GM23338 (cell line): ENCODE measurements at regions not wholly inside any gene's neighbourhood (a gene's known extent, or its start where the extent isn't known, plus 50 kb on each side); places are given as distances from the start of the nearest gene placed in this dataset.

Experiments
- ATAC-seq: fragments of 200-7000 bp; cut with Tn5 transposase; 3 replicates; pipeline ENCODE4 v1.9.1; 2020
- DNase-seq: peaks from one replicate; pipeline ENCODE4 v3.0.0-alpha.2; 2015; ENCODE audit warnings: low spot score
- H2AFZ ChIP-seq: fragments of 200-600 bp; sonication (generic); 2 replicates; pipeline ENCODE4 v1.8.0; 2016; ENCODE audit warnings: antibody characterized with exemption, mild to moderate bottlenecking, moderate library complexity
- H3F3A ChIP-seq: fragments of 200-600 bp; sonication (generic); replicated peaks from 2 replicates; pipeline ENCODE4 v1.8.0; 2017; ENCODE audit warnings: antibody characterized with exemption, mixed run types, low read depth
- H3K27ac ChIP-seq: fragments of 200-600 bp; sonication (generic); 2 replicates; pipeline ENCODE4 v1.6.1; 2016; ENCODE audit warnings: low read depth
- H3K27me3 ChIP-seq: fragments of 200-600 bp; sonication (generic); 2 replicates; pipeline ENCODE4 v1.8.0; 2016; ENCODE audit warnings: mild to moderate bottlenecking, mixed run types, moderate library complexity; ENCODE audit not compliant: insufficient read depth
- H3K36me3 ChIP-seq: fragments of 200-600 bp; sonication (generic); 2 replicates; pipeline ENCODE4 v1.8.0; 2016; ENCODE audit warnings: mild to moderate bottlenecking; ENCODE audit not compliant: insufficient read depth
- H3K4me1 ChIP-seq: fragments of 200-600 bp; sonication (generic); 2 replicates; pipeline ENCODE4 v1.8.0; 2016; ENCODE audit warnings: mild to moderate bottlenecking, moderate library complexity; ENCODE audit not compliant: insufficient read depth
- H3K4me2 ChIP-seq: fragments of 200-600 bp; sonication (generic); 2 replicates; pipeline ENCODE4 v1.7.1; 2017; ENCODE audit warnings: mixed run types
- H3K4me3 ChIP-seq: fragments of 200-600 bp; sonication (generic); 2 replicates; pipeline ENCODE4 v1.6.1; 2016; ENCODE audit warnings: mixed run types
- H3K79me2 ChIP-seq: fragments of 200-600 bp; sonication (generic); replicated peaks from 2 replicates; pipeline ENCODE4 v1.8.0; 2017; ENCODE audit warnings: mild to moderate bottlenecking; ENCODE audit not compliant: insufficient read depth
- H3K9me2 ChIP-seq: fragments of 200-600 bp; sonication (generic); 2 replicates; pipeline ENCODE4 v1.8.0; 2017; ENCODE audit not compliant: insufficient read depth
- H4K20me1 ChIP-seq: fragments of 200-600 bp; sonication (generic); replicated peaks from 2 replicates; pipeline ENCODE4 v1.8.0; 2017; ENCODE audit warnings: mild to moderate bottlenecking; ENCODE audit not compliant: insufficient read depth
- H3K27ac Mint-ChIP-seq: 2 replicates; pipeline ENCODE4 v1.8.0; 2020; ENCODE audit warnings: inconsistent platforms, mild to moderate bottlenecking, moderate library complexity, mixed read lengths
- H3K27me3 Mint-ChIP-seq: 3 replicates; pipeline ENCODE4 v1.8.0; 2022; ENCODE audit warnings: low read depth, mild to moderate bottlenecking, moderate library complexity, mixed read lengths, inconsistent platforms; ENCODE audit not compliant: insufficient read depth, poor library complexity
- H3K36me3 Mint-ChIP-seq: 3 replicates; pipeline ENCODE4 v1.8.0; 2021; ENCODE audit warnings: low read depth, mild to moderate bottlenecking, inconsistent platforms, moderate library complexity, mixed read lengths
- H3K4me1 Mint-ChIP-seq: 3 replicates; pipeline ENCODE4 v1.8.0; 2020; ENCODE audit warnings: mild to moderate bottlenecking, inconsistent platforms, mixed read lengths
- H3K4me3 Mint-ChIP-seq: 3 replicates; pipeline ENCODE4 v1.8.0; 2021; ENCODE audit warnings: moderate library complexity, mild to moderate bottlenecking, inconsistent platforms, mixed read lengths
- H3K9me3 Mint-ChIP-seq: 3 replicates; pipeline ENCODE4 v1.8.0; 2020; ENCODE audit warnings: moderate library complexity, mild to moderate bottlenecking, inconsistent platforms, mixed read lengths
- CREB1 ChIP-seq: fragments of 250-450 bp; sonication (Bioruptor Pico); IDR thresholded peaks from 2 replicates; pipeline ENCODE4 v1.5.0; 2020; ENCODE audit warnings: low read depth, mild to moderate bottlenecking, moderate library complexity
- EZH2phosphoT487 ChIP-seq: fragments of 200-600 bp; sonication (generic); IDR thresholded peaks from one replicate; pipeline ENCODE4 v1.8.1; 2018; ENCODE audit warnings: antibody characterized with exemption; ENCODE audit not compliant: unreplicated experiment
- JUNB ChIP-seq: IDR thresholded peaks from one replicate; pipeline ENCODE4 v1.6.1; 2016; ENCODE audit warnings: antibody characterized with exemption; ENCODE audit not compliant: unreplicated experiment
- NANOG ChIP-seq: IDR thresholded peaks from 2 replicates; pipeline ENCODE4 v1.6.1; 2016; ENCODE audit warnings: antibody characterized with exemption, borderline replicate concordance
- POLR2AphosphoS5 ChIP-seq: IDR thresholded peaks from 2 replicates; pipeline ENCODE4 v1.6.1; 2016; ENCODE audit warnings: antibody characterized with exemption, low read depth
- ZNF331 ChIP-seq: fragments of 250-450 bp; sonication (Bioruptor Pico); IDR thresholded peaks from 2 replicates; pipeline ENCODE4 v1.5.0; 2020; ENCODE audit warnings: low read depth, mild to moderate bottlenecking, moderate library complexity
- TF ChIP-seq, protein P1 (sequence below): IDR thresholded peaks from one replicate; pipeline ENCODE4 v1.6.1; 2018; ENCODE audit warnings: antibody characterized with exemption; ENCODE audit not compliant: unreplicated experiment
- TF ChIP-seq, protein P2 (sequence below): fragments of 250-450 bp; sonication (Bioruptor Pico); IDR thresholded peaks from 2 replicates; pipeline ENCODE4 v1.5.0; 2020; ENCODE audit warnings: mild to moderate bottlenecking, moderate library complexity

GRCh38 chr12:124655048-124655697 lies 87.8 kb upstream of the NCOR2 start (continued):
- TF ChIP-seq, protein P1, sequence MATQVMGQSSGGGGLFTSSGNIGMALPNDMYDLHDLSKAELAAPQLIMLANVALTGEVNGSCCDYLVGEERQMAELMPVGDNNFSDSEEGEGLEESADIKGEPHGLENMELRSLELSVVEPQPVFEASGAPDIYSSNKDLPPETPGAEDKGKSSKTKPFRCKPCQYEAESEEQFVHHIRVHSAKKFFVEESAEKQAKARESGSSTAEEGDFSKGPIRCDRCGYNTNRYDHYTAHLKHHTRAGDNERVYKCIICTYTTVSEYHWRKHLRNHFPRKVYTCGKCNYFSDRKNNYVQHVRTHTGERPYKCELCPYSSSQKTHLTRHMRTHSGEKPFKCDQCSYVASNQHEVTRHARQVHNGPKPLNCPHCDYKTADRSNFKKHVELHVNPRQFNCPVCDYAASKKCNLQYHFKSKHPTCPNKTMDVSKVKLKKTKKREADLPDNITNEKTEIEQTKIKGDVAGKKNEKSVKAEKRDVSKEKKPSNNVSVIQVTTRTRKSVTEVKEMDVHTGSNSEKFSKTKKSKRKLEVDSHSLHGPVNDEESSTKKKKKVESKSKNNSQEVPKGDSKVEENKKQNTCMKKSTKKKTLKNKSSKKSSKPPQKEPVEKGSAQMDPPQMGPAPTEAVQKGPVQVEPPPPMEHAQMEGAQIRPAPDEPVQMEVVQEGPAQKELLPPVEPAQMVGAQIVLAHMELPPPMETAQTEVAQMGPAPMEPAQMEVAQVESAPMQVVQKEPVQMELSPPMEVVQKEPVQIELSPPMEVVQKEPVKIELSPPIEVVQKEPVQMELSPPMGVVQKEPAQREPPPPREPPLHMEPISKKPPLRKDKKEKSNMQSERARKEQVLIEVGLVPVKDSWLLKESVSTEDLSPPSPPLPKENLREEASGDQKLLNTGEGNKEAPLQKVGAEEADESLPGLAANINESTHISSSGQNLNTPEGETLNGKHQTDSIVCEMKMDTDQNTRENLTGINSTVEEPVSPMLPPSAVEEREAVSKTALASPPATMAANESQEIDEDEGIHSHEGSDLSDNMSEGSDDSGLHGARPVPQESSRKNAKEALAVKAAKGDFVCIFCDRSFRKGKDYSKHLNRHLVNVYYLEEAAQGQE: no peak
- TF ChIP-seq JUNB: no peak

DNA sequence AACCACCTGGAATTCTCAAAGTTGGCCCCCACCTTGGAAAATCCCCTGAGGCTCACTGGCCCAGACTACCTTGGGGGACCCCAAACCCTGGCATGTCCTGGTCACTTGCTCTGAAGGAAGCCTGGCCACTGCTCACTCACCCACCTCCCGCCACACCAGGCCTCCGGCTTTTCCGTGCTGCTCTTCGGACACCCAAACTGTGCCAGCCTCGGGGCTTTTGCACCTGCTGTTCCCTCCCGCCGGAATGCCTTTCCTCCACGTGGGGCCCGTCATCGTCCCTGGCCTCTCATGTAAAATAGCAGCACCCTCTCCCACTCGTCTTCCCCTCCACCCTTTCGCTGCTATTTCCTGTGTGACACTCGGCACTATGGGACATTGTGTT lies 87.2 kb upstream of the NCOR2 start:
- Histone ChIP-seq H3K27me3 (no peaks in the 10 kb centered on the region), H3K4me1 (peaks cover 13% of the 10 kb centered on the region), H3K36me3 (no peaks in the 10 kb centered on the region), H3K4me3 (no peak overlapping the region), H3K79me2 (no peaks in the 10 kb centered on the region), H3K27ac (no peak overlapping the region), H3K9me2 (no peaks in the 10 kb centered on the region), H2AFZ (no peak overlapping the region; the same call in 1 of the 2 replicates), H3K4me2 (no peak overlapping the region), H4K20me1 (no peaks in the 10 kb centered on the region), H3F3A (peaks cover 5% of the 10 kb centered on the region; the same call in 1 of the 2 replicates)
- no peak for DNase-seq
- H3K27me3 Mint-ChIP-seq: peaks cover 11% of the 10 kb centered on the region
- H3K4me3 Mint-ChIP-seq: no peak overlapping the region
- peaks cover 12% of the 10 kb centered on the region for H3K9me3 Mint-ChIP-seq
- H3K4me1 Mint-ChIP-seq: peaks cover 24% of the 10 kb centered on the region
- TF ChIP-seq, protein P2, sequence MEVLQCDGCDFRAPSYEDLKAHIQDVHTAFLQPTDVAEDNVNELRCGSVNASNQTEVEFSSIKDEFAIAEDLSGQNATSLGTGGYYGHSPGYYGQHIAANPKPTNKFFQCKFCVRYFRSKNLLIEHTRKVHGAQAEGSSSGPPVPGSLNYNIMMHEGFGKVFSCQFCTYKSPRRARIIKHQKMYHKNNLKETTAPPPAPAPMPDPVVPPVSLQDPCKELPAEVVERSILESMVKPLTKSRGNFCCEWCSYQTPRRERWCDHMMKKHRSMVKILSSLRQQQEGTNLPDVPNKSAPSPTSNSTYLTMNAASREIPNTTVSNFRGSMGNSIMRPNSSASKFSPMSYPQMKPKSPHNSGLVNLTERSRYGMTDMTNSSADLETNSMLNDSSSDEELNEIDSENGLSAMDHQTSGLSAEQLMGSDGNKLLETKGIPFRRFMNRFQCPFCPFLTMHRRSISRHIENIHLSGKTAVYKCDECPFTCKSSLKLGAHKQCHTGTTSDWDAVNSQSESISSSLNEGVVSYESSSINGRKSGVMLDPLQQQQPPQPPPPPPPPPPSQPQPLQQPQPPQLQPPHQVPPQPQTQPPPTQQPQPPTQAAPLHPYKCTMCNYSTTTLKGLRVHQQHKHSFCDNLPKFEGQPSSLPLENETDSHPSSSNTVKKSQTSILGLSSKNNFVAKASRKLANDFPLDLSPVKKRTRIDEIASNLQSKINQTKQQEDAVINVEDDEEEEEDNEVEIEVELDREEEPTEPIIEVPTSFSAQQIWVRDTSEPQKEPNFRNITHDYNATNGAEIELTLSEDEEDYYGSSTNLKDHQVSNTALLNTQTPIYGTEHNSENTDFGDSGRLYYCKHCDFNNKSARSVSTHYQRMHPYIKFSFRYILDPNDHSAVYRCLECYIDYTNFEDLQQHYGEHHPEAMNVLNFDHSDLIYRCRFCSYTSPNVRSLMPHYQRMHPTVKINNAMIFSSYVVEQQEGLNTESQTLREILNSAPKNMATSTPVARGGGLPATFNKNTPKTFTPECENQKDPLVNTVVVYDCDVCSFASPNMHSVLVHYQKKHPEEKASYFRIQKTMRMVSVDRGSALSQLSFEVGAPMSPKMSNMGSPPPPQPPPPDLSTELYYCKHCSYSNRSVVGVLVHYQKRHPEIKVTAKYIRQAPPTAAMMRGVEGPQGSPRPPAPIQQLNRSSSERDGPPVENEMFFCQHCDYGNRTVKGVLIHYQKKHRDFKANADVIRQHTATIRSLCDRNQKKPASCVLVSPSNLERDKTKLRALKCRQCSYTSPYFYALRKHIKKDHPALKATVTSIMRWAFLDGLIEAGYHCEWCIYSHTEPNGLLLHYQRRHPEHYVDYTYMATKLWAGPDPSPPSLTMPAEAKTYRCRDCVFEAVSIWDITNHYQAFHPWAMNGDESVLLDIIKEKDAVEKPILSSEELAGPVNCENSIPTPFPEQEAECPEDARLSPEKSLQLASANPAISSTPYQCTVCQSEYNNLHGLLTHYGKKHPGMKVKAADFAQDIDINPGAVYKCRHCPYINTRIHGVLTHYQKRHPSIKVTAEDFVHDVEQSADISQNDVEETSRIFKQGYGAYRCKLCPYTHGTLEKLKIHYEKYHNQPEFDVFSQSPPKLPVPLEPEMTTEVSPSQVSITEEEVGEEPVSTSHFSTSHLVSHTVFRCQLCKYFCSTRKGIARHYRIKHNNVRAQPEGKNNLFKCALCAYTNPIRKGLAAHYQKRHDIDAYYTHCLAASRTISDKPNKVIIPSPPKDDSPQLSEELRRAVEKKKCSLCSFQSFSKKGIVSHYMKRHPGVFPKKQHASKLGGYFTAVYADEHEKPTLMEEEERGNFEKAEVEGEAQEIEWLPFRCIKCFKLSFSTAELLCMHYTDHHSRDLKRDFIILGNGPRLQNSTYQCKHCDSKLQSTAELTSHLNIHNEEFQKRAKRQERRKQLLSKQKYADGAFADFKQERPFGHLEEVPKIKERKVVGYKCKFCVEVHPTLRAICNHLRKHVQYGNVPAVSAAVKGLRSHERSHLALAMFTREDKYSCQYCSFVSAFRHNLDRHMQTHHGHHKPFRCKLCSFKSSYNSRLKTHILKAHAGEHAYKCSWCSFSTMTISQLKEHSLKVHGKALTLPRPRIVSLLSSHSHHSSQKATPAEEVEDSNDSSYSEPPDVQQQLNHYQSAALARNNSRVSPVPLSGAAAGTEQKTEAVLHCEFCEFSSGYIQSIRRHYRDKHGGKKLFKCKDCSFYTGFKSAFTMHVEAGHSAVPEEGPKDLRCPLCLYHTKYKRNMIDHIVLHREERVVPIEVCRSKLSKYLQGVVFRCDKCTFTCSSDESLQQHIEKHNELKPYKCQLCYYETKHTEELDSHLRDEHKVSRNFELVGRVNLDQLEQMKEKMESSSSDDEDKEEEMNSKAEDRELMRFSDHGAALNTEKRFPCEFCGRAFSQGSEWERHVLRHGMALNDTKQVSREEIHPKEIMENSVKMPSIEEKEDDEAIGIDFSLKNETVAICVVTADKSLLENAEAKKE: no peak
- TF ChIP-seq POLR2AphosphoS5 (no peak), CREB1 (CRISPR knock-in tag) (no peak), NANOG (no peak), ZNF331 (CRISPR knock-in tag) (no peak), EZH2phosphoT487 (no peak)
- no peak for ATAC-seq
- H3K36me3 Mint-ChIP-seq: peaks cover 3% of the 10 kb centered on the region; the same call in 1 of the 3 replicates
- no peak overlapping the region for H3K27ac Mint-ChIP-seq
